H4 (cell line): ENCODE measurements at regions not wholly inside any gene's neighbourhood (a gene's known extent, or its start where the extent isn't known, plus 50 kb on each side); places are given as distances from the start of the nearest gene placed in this dataset.

ENCODE experiments used
- DNase-seq: peaks from one replicate; pipeline ENCODE4 v3.0.0-alpha.2; 2015; ENCODE audit warnings: low spot score

GRCh38 chr1:116262995-116263385 is 110.1 kb upstream of the ATP1A1 start:
- DNase-seq, result no peak

DNA sequence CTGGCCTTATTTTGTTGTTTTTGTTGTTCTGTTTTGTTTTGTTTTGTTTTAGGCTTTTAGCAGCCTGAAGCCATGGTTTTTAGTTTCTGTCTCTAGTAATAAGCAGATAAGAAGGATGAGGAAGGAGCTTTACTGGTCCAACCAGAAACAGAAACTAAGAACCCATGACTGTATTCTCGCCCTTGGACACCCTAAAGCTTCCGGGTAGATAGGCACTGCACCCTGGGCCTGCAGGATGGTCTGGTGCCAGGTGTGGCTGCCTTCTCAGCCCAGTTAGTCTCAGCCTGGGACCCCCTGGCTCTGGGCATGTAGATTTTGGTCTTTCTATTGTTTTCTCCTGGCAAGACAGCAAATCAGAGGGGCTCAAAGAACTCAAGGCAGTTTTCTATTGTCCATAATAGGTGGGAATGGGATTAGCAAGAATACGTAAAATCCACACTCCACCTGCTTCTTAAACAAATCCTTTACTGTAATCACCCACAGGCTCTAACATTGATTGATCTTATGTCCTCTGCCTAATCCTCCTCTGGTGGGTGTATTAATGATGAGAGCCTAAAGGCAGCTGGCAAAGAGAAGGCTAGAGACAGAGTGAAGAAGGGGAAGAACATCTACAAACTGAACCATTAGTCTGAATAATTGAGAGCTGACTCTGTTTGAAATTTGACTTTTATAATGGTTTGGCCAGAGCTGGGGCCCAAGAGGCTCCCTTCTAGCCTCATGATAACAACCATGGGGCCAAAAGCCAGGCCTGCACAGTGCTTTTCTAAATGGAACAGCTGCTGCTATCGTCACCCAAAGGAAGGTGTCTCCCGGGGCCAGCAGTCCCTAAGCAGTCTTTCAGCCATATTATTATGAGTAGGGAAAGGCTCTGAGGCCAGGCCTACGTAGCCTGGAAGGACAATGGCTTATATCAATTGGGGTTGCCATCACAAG is 106.8 kb upstream of the ATP1A1 start:
- DNase-seq, result no peak

DNA sequence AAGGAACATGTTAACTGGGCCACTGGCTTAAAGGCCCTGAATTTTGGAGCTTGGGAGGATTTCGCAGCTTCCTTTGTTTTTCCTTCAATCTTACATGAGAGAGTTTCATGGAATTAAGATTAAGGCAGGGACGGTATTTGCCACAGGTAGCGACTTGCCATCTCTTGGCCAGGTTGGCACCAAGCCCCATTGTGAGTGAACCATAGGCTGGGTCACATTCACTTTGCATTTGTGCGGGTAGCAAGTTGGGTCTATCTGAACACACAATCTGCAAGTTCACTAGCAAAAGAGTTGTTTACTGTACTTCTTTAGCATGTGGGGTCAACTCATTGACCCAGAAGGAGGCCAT is 106.2 kb upstream of the ATP1A1 start:
- no peak for DNase-seq

- DNase-seq, result peak; percentile 86
Measured at GRCh38 chr1:116268211-116268610, 104.8 kb upstream of the ATP1A1 start.

DNA sequence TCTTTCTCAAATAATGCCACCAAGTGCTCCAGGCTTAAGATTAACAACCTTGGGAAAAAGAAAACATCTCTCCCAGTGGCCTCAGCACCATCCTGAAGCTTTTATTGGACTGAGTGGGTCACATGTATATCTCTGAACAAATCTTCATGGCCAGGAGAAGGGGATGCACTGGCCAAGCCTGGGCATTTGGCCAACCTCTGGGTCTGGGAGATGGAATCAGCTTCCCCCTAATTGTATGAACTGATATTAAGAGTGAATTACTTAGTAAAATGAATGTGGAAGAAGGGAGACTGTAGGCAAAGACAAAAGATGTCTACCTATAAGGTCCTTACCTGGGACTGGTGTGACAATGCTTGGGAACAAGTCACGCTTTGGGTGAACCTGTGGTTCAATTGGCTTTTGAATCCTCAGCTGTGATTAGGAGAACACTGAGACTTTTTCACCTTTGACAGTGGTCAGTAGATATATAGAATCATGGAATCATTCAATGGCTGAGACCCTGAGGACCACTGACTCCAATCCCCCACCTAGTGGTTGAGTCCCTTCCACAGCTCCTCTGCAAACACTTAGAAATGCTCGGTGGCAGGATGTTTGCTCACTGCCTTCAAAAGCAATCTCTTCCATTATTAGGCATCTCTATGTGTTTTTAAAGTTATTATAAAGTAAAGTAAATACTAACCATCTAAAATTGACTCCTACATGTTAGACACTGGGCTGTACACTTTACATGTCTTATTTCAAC is 102.6 kb upstream of the ATP1A1 start:
- DNase-seq, result no peak

DNA sequence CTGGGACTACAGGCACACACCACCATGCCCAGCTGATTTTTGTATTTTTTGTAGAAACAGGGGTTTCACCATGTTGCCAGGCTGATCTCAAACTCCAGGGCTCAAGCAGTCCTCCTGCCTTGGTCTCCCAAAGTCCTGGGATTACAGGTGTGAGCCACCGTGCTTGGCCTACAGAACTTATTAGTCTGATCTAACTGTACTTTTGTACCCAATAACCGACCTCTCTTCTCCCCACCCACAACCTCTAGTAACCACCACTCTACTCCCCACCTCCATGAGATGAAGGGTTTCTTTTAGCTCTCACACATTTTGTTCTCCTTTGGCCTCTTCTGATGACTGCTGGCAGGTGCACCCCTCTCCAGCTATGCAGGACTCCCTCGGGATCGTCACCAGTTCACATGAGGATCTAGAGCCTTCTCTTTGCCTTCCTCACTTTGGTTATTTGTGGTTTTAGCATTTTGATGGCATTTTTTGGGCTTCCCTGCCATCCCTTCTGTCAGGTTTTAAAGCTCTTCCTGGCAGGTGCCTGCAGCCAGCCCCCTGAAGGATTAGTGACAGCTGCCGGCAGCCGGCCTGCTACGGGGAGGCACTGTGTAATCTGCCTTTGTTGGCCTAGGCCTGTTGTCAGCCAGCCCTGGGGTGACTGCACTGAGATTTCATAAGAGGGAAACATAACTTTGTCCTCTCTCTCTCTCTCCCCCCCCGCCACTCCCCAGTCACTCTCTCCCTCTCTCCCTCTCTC is 99.8 kb upstream of the ATP1A1 start:
- no peak for DNase-seq

DNA sequence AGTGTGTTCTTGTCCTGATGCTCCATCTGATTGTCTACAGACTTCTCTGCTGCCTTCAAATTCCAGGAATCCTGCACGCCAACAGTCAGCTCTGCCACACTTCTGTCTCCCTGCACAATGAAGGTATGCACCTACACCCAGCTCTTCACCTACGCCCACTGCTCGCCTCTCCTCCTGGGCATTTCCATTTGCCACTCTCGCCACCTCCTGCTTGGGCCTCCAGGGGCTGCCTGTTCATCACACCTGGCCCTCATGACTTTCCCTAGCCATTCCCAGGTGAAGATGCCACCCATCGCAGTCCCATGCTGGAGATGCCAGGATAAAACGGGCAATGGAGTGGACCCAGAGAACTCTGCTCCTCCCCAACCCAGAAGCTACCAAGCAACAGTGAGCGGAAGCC is 96.5 kb upstream of the ATP1A1 start:
- no peak for DNase-seq

GRCh38 chr1:116277840-116278540 is 95.1 kb upstream of the ATP1A1 start:
- DNase-seq, result no peak

GRCh38 chr1:116278541-116278866 is 94.5 kb upstream of the ATP1A1 start:
- DNase-seq, result no peak

DNA sequence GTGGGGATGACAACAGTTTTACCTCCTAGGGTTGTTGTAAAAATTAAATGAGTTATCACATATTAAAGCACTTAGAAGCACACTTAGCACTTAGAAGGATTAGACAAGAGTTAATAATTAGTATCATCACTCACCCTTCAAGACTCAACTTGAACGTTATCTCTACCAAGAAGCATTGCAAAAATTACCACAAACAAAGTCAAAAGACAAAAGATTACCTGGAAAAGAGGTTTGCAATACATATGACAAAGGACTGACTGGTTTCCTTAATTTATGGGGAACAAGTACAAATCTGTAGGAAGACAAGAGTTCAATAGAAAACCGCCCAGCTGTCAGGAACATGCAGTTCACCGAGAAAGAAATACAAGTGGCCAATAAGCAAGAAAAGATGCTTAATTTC is 93.3 kb upstream of the ATP1A1 start:
- DNase-seq, result no peak

DNA sequence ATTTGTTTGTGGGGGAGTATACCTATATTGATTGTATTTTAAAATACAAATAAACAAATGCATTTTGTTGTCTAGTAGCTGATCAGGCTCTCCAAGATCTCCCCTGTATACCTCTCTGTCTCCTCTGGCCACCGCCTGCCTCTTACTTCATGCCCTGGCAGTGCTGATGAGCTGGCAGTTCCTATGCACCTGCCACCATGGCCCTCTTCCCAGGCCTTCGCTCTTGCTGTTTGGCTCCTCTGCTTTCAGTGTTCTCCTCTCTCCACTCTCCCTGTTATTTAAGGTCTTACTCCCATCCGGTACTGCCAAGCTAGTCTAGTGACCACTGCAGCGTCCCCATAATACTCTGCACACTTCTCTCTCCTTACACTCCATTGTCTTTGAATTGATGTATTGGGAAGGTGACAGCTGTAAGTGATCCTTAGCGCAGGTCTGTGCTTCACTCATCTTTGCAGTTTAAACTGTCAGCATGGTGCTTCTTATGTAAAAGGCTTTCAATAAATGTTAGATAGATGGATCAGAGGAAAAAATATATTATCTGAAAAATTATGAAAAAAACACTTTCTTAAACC is 88.1 kb upstream of the ATP1A1 start:
- no peak for DNase-seq

GRCh38 chr1:116286541-116286971 is 86.5 kb upstream of the ATP1A1 start:
- peak; percentile 15 for DNase-seq

DNA sequence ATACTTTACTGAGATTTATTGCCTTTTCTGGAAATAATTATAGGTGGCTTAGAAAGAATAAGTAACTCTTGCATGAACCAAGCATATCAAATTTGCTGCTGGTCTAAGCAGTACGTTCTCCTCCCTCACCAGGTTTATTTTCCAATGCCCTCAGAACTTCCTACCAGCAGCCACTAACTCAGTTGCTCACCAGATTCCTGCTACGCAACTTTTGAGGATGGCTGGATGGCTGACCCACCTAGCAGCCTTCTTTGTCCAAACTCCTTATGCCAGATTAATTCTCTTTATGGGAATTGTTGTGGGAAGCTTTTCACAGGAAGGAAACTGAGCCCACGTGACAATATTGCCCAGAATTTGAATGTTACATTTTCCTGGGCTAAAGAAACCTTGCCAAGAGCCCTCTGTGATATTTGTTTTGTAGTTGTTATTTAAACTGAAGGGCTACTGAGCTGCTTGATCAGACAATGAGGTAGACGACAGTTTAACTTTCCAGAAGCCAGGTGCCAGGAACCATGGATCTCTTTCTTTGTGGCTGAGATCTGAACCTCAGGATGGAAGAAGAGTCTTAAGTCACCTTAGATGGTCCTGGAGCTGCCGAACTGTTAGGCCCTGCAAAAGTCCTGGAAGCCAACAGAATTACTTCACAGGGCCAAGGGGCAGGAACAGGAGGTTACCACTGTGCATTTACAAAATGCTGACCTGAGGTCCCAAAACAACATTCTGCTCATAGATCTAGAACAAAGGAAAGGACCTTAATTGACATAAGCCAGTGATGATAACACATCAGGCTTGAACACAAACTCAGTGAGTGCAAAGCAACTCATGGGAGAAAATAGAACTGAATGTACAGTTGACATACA is 85.5 kb upstream of the ATP1A1 start:
- DNase-seq, result no peak

DNA sequence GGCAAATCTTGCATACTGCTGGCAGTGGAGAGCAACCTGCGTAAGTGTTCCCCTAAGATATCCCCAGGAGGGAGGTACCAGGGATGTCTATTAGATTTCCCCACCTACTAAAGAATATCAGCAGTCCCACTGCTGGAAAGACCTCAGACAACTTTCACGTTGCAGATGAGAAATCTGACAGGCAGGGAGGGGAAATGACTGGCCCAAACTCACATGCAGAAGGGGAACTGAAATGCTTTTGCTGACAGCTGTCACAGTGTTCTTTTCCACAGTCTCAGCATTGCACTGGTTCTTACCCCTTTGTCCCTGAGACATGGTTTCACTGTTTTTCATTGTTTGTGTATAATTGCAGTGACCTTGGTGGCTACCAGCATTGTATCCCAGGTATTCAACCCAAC is 84.8 kb upstream of the ATP1A1 start:
- no peak for DNase-seq

- DNase-seq, result no peak
Measured at GRCh38 chr1:116289193-116289592, 83.9 kb upstream of the ATP1A1 start.

DNA sequence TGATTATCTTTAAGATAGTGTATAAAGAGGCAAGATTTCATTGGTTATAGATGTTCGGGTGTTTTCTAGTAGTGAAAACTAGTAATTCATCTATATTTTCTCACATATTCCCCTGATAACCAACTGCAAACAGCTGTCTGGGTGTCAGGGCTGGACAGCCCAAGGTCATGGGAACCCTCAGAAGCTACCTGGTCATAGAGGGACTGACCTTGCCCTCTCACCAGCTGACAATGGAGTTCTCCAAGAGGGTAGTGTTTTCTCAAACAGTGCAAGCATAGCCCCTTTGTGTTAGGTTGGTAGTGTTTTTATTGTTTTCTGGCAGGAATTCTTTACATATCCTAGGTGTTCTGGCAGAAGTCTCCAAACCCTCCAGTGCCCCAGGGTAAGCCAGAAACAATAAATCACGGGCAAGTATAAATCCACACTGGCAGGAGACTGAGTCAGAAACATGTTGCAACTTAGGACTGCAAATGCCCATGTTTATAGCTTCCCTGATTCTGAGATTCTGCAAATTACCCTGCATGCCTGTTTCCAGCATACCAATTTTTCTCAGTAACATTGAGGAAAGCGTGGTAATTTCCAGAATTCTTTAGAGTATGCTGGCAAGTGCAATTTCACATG is 82.8 kb upstream of the ATP1A1 start:
- peak; percentile 6 for DNase-seq

DNA sequence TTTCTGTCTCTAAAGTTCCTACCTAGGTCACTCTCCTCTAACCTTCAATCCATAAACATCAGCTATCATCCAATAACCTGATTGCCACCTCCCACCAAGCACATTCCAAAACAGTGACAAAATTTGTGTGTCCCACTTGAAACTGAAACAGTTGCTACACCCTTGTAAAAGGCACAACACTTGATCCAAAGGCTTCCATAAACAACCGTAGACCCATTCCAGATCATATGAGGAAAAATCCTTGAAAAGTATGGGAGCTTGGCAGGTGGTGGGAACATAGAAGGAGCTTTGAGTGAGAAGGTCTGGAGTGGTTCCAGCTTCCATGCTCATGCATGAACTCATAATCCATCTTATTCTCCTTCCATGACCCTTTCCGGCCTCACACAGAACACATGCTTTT is 82.0 kb upstream of the ATP1A1 start:
- DNase-seq, result no peak

DNA sequence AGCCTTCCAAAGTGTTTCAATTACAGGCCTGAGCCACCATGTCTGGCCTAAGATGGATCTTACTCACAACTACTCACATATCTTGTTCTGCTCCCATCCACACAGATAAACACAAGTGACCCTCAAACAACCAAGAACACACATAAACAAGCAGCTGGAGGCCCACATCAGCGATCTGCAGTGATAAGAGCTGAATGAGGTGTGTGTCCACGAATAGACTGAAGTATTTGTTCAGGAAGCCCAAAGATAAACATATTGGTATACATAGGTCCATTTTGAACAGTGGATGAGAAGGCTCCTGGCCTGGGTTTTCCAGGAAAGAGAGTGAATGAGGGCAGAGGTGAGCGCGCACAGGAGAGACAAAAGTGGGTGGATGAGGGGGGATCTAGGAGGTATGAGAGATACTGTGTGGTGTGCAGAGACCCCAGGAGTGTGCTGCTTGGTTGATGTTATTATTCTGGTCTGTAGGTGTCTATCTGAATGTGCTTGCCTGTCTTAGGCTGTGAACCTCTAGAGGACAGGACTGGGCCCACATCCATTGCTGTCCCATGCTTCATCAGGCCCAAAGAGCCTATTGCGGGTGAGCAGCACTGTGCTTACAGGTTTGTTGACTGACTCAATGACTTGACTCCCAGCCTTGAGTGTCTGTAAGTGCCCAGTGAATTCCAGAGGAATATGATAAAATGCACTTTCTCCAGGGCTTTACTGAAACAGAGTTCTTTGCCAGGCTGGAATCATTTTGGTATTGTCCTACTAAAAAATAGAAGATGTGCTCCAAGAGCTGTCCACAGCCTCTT is 79.9 kb upstream of the ATP1A1 start:
- no peak for DNase-seq

DNA sequence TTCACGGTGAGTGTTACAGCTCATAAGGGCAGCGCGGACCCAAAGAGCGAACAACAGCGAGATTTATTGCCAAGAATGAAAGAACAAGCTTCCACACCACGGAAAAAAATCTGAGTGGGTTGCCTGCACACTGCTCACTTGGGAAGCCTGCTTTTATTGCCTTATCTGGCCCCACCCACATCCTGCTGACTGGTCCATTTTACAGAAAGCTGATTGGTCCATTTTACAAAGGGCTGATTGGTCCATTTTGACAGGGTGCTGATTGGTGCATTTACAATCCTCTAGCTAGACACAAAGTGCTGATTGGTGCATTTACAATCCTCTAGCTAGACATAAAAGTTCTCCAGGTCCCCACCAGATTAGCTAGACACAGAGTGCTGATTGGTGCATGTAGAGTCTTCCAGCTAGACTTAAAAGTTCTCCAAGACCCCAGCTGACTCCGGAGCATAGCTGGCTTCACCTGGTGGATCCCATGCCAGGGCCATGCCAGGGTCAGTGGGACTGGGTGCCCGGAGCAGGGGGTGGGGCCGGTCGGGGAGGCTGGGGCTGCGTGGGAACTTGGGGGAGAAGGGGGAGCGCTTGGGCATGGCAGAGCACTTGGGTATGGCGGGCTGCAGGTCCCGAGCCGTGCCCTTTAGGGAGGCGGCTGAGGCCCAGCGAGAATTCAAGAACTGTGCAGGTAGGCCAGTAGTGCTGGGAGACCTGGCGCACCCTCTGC is 75.4 kb upstream of the ATP1A1 start:
- DNase-seq, result no peak
